CD1c-positive myeloid dendritic cell (primary cell): ENCODE measurements at regions not wholly inside any gene's neighbourhood (a gene's known extent, or its start where the extent isn't known, plus 50 kb on each side); places are given as distances from the start of the nearest gene placed in this dataset.

ENCODE experiments used
- DNase-seq: peaks from one replicate; pipeline ENCODE4 v3.0.0-alpha.2; 2016; ENCODE audit errors: extremely low spot score

DNA sequence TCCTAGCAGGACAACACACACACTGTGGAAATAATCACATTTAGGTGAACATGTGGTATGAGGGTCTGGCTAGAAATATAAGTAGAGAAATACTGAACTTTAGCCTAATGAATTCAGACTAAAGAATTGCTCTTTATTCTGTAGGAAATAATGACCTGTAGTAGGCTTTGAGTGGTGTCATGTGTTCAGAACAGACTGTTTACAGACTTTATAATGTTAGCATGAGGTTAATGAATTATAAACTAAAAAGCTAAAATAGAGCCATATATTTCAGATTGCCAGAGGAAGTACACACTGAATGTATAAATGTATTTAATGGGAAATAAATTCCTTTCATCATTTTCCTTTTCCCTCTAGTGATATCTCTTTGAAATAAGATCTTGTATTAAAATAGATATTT is 669.5 kb upstream of the EPHA7 start:
- DNase-seq: no peak

DNA sequence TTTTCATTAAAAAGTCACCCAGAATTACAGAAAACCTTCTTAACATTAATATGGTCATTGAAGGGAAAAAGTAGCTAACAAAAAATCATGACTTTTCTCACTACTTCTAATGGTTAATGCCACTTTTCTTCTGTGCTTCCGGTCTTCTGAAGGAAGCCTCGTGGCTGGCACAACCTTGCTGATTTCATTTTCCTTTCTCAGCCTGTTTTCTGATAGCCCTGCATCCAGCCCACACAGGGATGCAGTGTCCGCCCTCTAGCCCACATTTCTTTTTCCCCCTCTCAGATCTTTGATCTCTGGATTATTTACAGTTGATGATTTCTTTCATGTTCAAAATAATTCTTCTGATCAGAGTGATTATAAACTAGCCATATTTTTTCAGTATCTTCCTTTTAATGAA is 655.4 kb upstream of the EPHA7 start:
- DNase-seq: no peak

DNA sequence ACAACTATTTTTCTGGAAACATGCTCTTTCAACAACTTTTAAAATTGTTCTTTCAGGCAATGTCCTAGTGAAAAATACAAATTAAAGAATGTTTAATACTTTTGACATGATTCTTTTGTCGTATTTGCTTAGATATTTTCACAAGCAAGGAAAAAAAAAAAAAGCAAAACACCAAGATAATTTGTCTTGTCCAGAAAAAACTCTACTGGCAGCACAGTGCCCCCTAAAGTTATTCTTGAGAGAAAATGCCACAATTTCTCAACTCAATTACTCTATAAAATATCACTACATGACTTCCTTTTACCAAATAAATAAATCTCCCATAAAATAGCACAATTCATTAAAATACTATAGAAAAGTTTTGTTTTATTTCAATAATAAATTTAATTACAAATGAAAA is 652.5 kb upstream of the EPHA7 start:
- DNase-seq: no peak

DNA sequence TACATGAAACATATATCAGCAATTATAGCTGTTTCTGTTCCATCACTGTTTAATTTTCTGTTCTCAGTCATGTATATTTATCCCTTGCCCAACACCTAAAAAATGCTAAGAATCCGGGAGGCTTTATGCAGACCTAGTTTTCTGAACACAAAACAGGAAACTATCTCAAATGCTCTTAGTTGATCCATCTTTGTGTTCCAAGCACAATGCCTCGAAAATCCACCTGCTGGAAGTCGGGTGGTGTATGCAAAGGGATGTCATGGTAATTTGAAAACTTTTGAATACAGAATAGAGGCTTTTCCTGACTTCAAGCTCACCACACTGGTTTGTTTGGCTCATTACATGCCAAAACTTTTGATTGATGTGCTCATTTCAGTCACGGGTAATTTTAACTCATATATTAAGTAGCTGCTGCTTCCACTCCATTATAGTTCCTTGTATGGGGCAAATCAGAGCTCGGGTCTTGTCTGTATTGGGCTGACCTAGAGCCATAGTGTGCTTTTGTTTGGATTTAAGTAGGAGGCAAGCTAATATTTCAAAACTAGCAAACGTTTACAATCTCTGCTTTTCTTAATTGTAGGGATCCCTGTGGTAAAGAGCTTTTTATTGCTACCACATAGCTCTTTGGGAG is 646.5 kb upstream of the EPHA7 start:
- DNase-seq: no peak

GRCh38 chr6:94052749-94053148 is 633.4 kb upstream of the EPHA7 start:
- no peak for DNase-seq

DNA sequence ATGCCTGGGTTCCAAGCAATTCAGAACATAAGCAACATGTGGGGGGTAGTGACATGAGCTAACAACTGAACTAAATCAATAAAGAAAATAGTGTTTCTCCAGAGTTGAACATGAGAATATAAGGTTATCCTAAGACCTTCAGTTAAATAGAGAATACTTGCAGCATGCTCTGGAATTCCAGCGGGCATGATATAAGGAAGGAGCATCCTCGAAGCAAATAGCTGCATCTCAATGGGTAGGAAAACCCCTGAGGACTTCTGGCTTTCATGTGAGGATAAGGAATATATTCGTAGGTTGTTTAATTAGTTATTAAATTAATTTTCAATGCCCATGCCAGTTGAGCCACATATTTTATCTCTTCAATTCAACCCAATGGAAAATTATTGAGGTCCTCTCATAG is 631.2 kb upstream of the EPHA7 start:
- DNase-seq: no peak

DNA sequence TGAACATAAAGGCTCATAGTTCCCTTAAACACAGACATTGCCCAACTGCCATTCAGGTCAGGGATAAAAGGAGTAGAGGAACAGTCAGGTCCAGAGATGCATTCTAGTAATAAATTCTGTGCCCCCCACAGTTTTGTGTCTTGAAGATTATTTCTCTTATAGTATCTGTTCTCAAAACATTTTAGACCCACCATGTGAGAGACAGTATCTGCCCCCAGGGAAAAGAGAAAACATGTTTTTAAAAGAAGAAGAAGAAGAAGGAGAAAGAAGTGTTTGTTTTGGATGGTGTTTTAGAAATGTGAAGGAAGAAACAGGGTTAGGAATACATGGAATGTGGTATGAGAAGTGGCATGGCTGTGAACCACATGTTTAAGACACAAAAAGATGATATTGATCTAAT is 629.6 kb upstream of the EPHA7 start:
- DNase-seq: no peak

GRCh38 chr6:94045099-94045829 is 625.9 kb upstream of the EPHA7 start:
- no peak for DNase-seq

DNA sequence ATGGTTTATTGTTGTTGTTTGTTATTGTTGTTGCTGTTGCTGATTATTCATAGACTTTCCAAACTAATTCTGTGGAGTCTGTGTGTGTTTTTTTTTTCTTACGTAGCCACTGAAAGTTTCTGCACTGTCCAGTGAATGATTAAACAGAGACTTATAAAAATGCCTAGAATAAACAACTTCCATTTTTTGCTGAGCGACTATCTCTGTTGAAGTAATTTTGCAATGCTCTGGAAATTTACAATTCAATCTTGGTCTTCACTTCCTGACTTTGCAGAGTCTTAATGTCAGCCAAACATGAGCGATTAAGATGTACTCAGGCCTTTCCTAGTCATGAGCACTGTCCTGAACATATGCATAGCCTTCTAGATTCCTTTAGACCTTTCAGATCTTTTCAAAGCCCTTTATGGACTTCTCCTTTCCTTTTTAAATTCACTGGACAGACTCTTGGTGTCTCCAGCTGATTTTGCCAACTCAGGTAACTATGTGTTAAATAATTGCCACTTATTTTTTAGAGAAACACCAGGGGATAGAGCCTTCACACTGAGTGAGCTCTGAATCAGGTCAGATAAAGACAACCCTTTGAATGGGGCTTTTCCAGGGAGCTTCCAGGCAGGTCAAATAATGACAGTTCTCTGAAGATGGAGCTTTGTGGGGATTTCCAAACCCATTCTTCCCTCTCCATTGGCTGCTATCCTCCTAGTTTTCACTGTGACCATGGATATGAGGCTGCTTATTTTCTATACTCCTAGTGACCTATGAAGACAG is 622.8 kb upstream of the EPHA7 start:
- no peak for DNase-seq

GRCh38 chr6:94036024-94036423 is 616.7 kb upstream of the EPHA7 start:
- DNase-seq: no peak

DNA sequence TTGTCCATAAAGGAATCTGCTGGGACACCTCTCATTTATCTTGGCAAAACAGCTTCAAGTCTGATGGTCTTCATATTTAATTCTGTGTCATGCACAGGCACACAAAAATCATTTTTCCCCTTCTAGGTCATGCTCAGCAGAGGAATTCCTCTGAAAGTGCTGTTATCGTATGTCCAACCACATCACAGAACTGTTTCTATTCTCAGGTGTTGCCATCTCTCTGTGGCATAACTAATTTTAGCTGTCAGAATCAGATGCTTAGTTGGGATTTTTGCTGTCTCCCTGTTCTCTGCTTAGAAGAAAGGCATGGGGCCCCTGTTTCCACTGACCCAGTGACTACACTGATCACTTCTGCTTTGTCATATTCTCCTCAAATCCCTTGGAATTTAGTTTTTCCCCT is 608.0 kb upstream of the EPHA7 start:
- no peak for DNase-seq

- no peak for DNase-seq
Measured at GRCh38 chr6:94026575-94026974, 607.2 kb upstream of the EPHA7 start.

DNA sequence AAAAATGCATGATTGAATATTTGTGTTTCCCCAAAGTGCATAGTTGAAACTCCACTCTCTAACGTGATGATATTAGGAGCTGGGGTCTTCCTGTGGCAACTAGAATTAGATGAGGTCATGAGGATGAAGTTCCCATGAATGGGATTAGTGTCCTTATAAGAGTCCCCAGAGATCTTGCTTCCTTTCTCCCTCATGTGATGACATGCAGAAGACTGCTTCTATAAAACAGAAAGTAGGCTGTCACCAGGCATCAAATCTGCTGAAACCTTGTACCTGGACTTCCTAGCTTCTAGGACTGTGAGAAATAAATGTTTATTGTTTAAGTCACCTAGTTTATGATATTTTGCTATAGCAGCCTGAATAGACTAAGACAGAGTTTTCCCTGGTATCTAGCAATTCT is 586.5 kb upstream of the EPHA7 start:
- DNase-seq: no peak

GRCh38 chr6:93992976-93993375 is 573.6 kb upstream of the EPHA7 start:
- DNase-seq: no peak

DNA sequence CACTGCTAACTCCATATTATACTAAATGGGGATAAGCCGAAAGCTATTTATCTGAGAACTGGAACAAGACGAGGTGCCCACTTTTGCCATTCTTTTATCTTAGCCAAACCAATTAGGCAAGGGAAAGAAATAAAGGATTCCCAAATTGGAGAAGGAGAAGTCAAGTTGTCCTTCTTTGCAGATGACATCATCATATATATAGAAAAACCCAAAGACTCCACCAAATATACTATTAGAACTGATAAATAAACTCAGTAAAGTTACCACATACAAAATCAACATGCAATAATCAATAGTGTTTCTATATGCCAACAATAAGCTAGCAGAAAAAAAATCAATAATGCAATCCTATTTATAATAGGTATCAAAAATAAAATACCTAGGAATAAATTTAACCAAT is 570.3 kb upstream of the EPHA7 start:
- no peak for DNase-seq

DNA sequence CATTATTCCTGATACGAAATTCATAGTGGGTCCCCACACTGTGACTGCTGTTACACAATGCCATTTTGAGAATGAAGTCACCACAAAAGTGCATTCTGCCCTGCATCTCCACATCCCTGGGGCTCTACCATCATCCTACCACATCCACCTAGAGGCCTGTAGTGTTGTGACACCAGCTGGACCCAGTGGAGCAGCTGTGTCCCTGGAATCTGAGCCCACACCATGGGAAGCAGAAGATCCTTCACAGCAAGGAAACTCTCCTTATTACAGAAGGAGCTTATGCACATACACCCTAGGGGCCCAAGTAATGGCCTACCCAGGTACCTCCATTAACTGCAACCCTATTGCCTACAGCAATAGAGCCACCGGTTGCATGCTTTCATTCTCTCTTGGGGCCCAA is 566.6 kb upstream of the EPHA7 start:
- DNase-seq: no peak

DNA sequence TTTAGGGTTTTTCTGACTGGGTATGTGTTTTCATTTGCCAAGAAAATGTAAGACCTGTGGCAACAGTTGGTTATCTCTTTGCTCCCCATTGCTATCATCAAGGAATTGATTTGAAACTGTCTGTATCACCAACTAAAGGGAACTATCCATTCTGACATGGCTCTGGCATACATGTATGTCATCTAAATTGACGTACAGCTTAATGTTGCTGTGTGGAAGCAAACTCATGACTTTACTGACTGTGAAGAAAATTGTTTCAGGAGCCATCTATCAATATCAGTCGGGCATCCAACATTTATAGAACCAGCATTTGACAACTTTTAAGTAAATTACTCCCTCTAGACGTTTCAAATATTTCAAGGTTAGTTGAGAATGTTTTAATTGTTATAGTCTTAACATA is 555.8 kb upstream of the EPHA7 start:
- DNase-seq: no peak

GRCh38 chr6:93974332-93974731 is 555.0 kb upstream of the EPHA7 start:
- DNase-seq: no peak

GRCh38 chr6:93972791-93973190 is 553.4 kb upstream of the EPHA7 start:
- DNase-seq: no peak

DNA sequence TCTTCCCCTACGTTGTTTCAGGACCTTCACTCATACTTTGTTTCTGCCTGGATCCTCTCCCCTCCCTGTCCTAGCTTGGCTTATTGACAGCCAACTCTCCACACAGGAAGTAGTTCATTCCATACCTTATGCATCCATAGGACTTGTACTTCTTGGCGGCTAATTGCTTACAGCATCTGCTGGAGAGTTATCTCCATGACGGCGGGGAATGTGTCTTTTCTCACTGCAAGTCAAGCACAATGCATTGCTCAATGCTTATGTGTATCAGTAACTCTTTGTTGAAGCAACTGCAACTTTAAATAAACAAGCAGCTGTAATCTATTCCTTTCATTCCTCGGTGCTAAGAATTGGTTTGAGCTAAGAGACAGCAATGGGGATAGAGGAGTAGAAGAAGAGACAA is 551.3 kb upstream of the EPHA7 start:
- DNase-seq: no peak

DNA sequence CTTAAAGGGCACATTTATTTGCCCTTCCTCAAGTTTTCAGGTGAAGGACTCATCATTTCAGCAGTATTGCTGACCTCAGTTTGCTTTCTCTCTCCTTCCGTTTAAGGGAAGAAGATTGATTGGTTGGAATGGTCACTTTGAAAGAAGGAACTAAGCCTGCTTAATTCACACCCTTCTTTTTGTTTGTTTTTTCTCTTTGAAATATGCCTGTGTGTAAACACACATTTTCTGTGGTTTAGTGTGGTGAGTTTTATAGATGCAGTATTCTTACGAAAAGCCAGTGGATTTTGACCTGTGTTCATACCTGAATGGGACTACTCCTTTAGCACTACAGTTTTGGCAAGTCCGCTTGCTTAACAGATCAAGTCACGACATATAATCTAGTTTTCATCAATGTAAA is 548.8 kb upstream of the EPHA7 start:
- no peak for DNase-seq

- DNase-seq: no peak
Measured at GRCh38 chr6:93964926-93965325, 545.6 kb upstream of the EPHA7 start.

- no peak for DNase-seq
Measured at GRCh38 chr6:93964321-93964720, 545.0 kb upstream of the EPHA7 start.
